GM23338 (cell line): ENCODE measurements at regions not wholly inside any gene's neighbourhood (a gene's known extent, or its start where the extent isn't known, plus 50 kb on each side); places are given as distances from the start of the nearest gene placed in this dataset.

Experiments
- ATAC-seq: fragments of 200-7000 bp; cut with Tn5 transposase; 3 replicates; pipeline ENCODE4 v1.9.1; 2020
- DNase-seq: peaks from one replicate; pipeline ENCODE4 v3.0.0-alpha.2; 2015; ENCODE audit warnings: low spot score
- H2AFZ ChIP-seq: fragments of 200-600 bp; sonication (generic); 2 replicates; pipeline ENCODE4 v1.8.0; 2016; ENCODE audit warnings: antibody characterized with exemption, mild to moderate bottlenecking, moderate library complexity
- H3F3A ChIP-seq: fragments of 200-600 bp; sonication (generic); replicated peaks from 2 replicates; pipeline ENCODE4 v1.8.0; 2017; ENCODE audit warnings: antibody characterized with exemption, mixed run types, low read depth
- H3K27ac ChIP-seq: fragments of 200-600 bp; sonication (generic); 2 replicates; pipeline ENCODE4 v1.6.1; 2016; ENCODE audit warnings: low read depth
- H3K27me3 ChIP-seq: fragments of 200-600 bp; sonication (generic); 2 replicates; pipeline ENCODE4 v1.8.0; 2016; ENCODE audit warnings: mild to moderate bottlenecking, mixed run types, moderate library complexity; ENCODE audit not compliant: insufficient read depth
- H3K36me3 ChIP-seq: fragments of 200-600 bp; sonication (generic); 2 replicates; pipeline ENCODE4 v1.8.0; 2016; ENCODE audit warnings: mild to moderate bottlenecking; ENCODE audit not compliant: insufficient read depth
- H3K4me1 ChIP-seq: fragments of 200-600 bp; sonication (generic); 2 replicates; pipeline ENCODE4 v1.8.0; 2016; ENCODE audit warnings: mild to moderate bottlenecking, moderate library complexity; ENCODE audit not compliant: insufficient read depth
- H3K4me2 ChIP-seq: fragments of 200-600 bp; sonication (generic); 2 replicates; pipeline ENCODE4 v1.7.1; 2017; ENCODE audit warnings: mixed run types
- H3K4me3 ChIP-seq: fragments of 200-600 bp; sonication (generic); 2 replicates; pipeline ENCODE4 v1.6.1; 2016; ENCODE audit warnings: mixed run types
- H3K79me2 ChIP-seq: fragments of 200-600 bp; sonication (generic); replicated peaks from 2 replicates; pipeline ENCODE4 v1.8.0; 2017; ENCODE audit warnings: mild to moderate bottlenecking; ENCODE audit not compliant: insufficient read depth
- H3K9me2 ChIP-seq: fragments of 200-600 bp; sonication (generic); 2 replicates; pipeline ENCODE4 v1.8.0; 2017; ENCODE audit not compliant: insufficient read depth
- H4K20me1 ChIP-seq: fragments of 200-600 bp; sonication (generic); replicated peaks from 2 replicates; pipeline ENCODE4 v1.8.0; 2017; ENCODE audit warnings: mild to moderate bottlenecking; ENCODE audit not compliant: insufficient read depth
- H3K27ac Mint-ChIP-seq: 2 replicates; pipeline ENCODE4 v1.8.0; 2020; ENCODE audit warnings: inconsistent platforms, mild to moderate bottlenecking, moderate library complexity, mixed read lengths
- H3K27me3 Mint-ChIP-seq: 3 replicates; pipeline ENCODE4 v1.8.0; 2022; ENCODE audit warnings: low read depth, mild to moderate bottlenecking, moderate library complexity, mixed read lengths, inconsistent platforms; ENCODE audit not compliant: insufficient read depth, poor library complexity
- H3K36me3 Mint-ChIP-seq: 3 replicates; pipeline ENCODE4 v1.8.0; 2021; ENCODE audit warnings: low read depth, mild to moderate bottlenecking, inconsistent platforms, moderate library complexity, mixed read lengths
- H3K4me1 Mint-ChIP-seq: 3 replicates; pipeline ENCODE4 v1.8.0; 2020; ENCODE audit warnings: mild to moderate bottlenecking, inconsistent platforms, mixed read lengths
- H3K4me3 Mint-ChIP-seq: 3 replicates; pipeline ENCODE4 v1.8.0; 2021; ENCODE audit warnings: moderate library complexity, mild to moderate bottlenecking, inconsistent platforms, mixed read lengths
- H3K9me3 Mint-ChIP-seq: 3 replicates; pipeline ENCODE4 v1.8.0; 2020; ENCODE audit warnings: moderate library complexity, mild to moderate bottlenecking, inconsistent platforms, mixed read lengths
- CREB1 ChIP-seq: fragments of 250-450 bp; sonication (Bioruptor Pico); IDR thresholded peaks from 2 replicates; pipeline ENCODE4 v1.5.0; 2020; ENCODE audit warnings: low read depth, mild to moderate bottlenecking, moderate library complexity
- EZH2 ChIP-seq: fragments of 200-600 bp; sonication (generic); IDR thresholded peaks from one replicate; pipeline ENCODE4 v1.8.0; 2017; ENCODE audit warnings: antibody characterized with exemption, mild to moderate bottlenecking, low read depth; ENCODE audit not compliant: unreplicated experiment
- EZH2phosphoT487 ChIP-seq: fragments of 200-600 bp; sonication (generic); IDR thresholded peaks from one replicate; pipeline ENCODE4 v1.8.1; 2018; ENCODE audit warnings: antibody characterized with exemption; ENCODE audit not compliant: unreplicated experiment
- POLR2AphosphoS5 ChIP-seq: IDR thresholded peaks from 2 replicates; pipeline ENCODE4 v1.6.1; 2016; ENCODE audit warnings: antibody characterized with exemption, low read depth
- STAT1 ChIP-seq: IDR thresholded peaks from one replicate; pipeline ENCODE4 v1.6.1; 2016; ENCODE audit warnings: antibody characterized with exemption; ENCODE audit not compliant: unreplicated experiment
- ZNF114 ChIP-seq: fragments of 250-450 bp; sonication (Bioruptor Pico); IDR thresholded peaks from 2 replicates; pipeline ENCODE4 v1.5.0; 2020; ENCODE audit warnings: mild to moderate bottlenecking, moderate library complexity
- ZNF331 ChIP-seq: fragments of 250-450 bp; sonication (Bioruptor Pico); IDR thresholded peaks from 2 replicates; pipeline ENCODE4 v1.5.0; 2020; ENCODE audit warnings: low read depth, mild to moderate bottlenecking, moderate library complexity
- TF ChIP-seq, protein P1 (sequence below): IDR thresholded peaks from 2 replicates; pipeline ENCODE4 v1.6.1; 2016; ENCODE audit warnings: antibody characterized with exemption
- TF ChIP-seq, protein P2 (sequence below), 2 experiments: fragments of 200-600 bp in 1 of 2; sonication (generic) in 1 of 2; conservative IDR thresholded peaks; 2 replicates each; pipeline versions ENCODE4 v1.5.1 to v1.6.1; 2016 to 2017; ENCODE audit warnings: antibody characterized with exemption in 2 of 2, low read depth in 2 of 2, mild to moderate bottlenecking in 2 of 2, moderate library complexity in 1 of 2

DNA sequence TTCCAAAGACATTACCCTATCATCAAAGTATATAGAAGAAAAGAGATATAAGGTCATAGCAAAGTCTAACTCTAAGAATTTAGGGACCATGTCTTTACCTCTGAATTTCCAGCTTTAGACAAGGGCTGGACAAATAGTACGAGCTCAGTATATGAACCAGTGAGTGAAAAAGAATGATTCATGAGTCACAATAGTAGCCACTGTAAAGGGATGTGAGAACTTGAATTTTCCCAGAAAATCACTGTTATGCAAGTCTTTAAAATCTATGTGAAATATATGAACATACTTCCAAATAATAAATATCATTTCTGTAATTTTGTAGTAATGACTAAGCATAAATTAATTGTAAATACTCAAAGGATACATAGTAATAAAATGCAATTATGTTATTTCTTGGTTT lies 305.9 kb upstream of the PRR16 start:
- no peak overlapping the region for H3K4me3 ChIP-seq

DNA sequence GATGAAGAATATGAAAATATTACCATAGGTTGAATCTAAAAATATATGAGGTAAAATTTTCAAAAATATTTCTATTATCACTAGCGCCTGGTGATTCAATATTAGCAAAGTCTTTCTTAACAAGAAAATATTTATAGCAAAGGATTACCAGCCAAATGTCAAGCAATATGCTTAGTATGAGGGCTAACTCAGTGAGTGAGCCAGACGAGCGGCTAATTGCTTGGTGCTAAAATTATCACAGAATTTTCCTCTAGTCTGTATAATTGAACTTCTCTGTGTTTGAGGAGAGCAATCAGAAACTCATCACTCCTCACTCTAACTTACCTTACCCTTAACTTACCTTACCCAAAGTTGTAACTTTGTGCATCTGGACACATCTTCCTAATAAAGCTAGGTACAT lies 304.9 kb upstream of the PRR16 start:
- Histone ChIP-seq H2AFZ (no peak overlapping the region), H3K9me2 (no peaks in the 10 kb centered on the region), H4K20me1 (no peaks in the 10 kb centered on the region), H3K4me2 (no peak overlapping the region), H3K27ac (no peak overlapping the region), H3K79me2 (no peaks in the 10 kb centered on the region), H3F3A (no peaks in the 10 kb centered on the region), H3K4me3 (no peak overlapping the region), H3K4me1 (no peaks in the 10 kb centered on the region), H3K27me3 (no peaks in the 10 kb centered on the region), H3K36me3 (no peaks in the 10 kb centered on the region)
- no peaks in the 10 kb centered on the region for H3K27me3 Mint-ChIP-seq
- TF ChIP-seq, protein P1, sequence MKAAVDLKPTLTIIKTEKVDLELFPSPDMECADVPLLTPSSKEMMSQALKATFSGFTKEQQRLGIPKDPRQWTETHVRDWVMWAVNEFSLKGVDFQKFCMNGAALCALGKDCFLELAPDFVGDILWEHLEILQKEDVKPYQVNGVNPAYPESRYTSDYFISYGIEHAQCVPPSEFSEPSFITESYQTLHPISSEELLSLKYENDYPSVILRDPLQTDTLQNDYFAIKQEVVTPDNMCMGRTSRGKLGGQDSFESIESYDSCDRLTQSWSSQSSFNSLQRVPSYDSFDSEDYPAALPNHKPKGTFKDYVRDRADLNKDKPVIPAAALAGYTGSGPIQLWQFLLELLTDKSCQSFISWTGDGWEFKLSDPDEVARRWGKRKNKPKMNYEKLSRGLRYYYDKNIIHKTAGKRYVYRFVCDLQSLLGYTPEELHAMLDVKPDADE, result no peak
- no peaks in the 10 kb centered on the region for H3K9me3 Mint-ChIP-seq
- no peak for DNase-seq
- H3K4me3 Mint-ChIP-seq, result no peak overlapping the region
- no peaks in the 10 kb centered on the region for H3K36me3 Mint-ChIP-seq
- H3K4me1 Mint-ChIP-seq, result no peaks in the 10 kb centered on the region
- no peak for ATAC-seq
- H3K27ac Mint-ChIP-seq, result no peak overlapping the region

More for the DNA sequence above, 305.9 kb upstream of the PRR16 start:
- no peak overlapping the region for H3K4me2 ChIP-seq
- no peaks in the 10 kb centered on the region for H3K36me3 Mint-ChIP-seq
- no peak overlapping the region for H3K27ac ChIP-seq
- H3K9me2 ChIP-seq, result no peaks in the 10 kb centered on the region
- H3K27me3 ChIP-seq, result no peaks in the 10 kb centered on the region
- H4K20me1 ChIP-seq, result no peaks in the 10 kb centered on the region
- H3F3A ChIP-seq, result no peaks in the 10 kb centered on the region
- no peaks in the 10 kb centered on the region for H3K4me1 ChIP-seq
- no peaks in the 10 kb centered on the region for H3K9me3 Mint-ChIP-seq
- H3K79me2 ChIP-seq, result no peaks in the 10 kb centered on the region
- H3K36me3 ChIP-seq, result no peaks in the 10 kb centered on the region
- no peak overlapping the region for H3K4me3 Mint-ChIP-seq
- TF ChIP-seq, protein P2, sequence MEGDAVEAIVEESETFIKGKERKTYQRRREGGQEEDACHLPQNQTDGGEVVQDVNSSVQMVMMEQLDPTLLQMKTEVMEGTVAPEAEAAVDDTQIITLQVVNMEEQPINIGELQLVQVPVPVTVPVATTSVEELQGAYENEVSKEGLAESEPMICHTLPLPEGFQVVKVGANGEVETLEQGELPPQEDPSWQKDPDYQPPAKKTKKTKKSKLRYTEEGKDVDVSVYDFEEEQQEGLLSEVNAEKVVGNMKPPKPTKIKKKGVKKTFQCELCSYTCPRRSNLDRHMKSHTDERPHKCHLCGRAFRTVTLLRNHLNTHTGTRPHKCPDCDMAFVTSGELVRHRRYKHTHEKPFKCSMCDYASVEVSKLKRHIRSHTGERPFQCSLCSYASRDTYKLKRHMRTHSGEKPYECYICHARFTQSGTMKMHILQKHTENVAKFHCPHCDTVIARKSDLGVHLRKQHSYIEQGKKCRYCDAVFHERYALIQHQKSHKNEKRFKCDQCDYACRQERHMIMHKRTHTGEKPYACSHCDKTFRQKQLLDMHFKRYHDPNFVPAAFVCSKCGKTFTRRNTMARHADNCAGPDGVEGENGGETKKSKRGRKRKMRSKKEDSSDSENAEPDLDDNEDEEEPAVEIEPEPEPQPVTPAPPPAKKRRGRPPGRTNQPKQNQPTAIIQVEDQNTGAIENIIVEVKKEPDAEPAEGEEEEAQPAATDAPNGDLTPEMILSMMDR (conservative IDR thresholded peaks at IDR 0.05; ENCODE audit: low read depth in 2 of 2), result no peak
- TF ChIP-seq EZH2phosphoT487 (no peak), EZH2 (no peak), ZNF331 (no peak), POLR2AphosphoS5 (no peak), ZNF114 (no peak), STAT1 (no peak), CREB1 (no peak)
- H3K27ac Mint-ChIP-seq, result no peak overlapping the region
- peaks cover 4% of the 10 kb centered on the region; the same call in 1 of the 3 replicates for H3K4me1 Mint-ChIP-seq
- ATAC-seq, result no peak
- no peak for DNase-seq
- no peak overlapping the region for H2AFZ ChIP-seq
- H3K27me3 Mint-ChIP-seq, result no peaks in the 10 kb centered on the region
